Transverse colon (tissue), 4 donors: ENCODE measurements at regions not wholly inside any gene's neighbourhood (a gene's known extent, or its start where the extent isn't known, plus 50 kb on each side); places are given as distances from the start of the nearest gene placed in this dataset.

Experiments used
- DNase-seq: peaks from one replicate; pipeline ENCODE4 v3.0.0-alpha.2; 2019
- H3K27ac ChIP-seq, 4 donors: fragments of 200-600 bp; sonication (generic); 2 replicates each; pipeline ENCODE4 v1.5.1; 2016 to 2018; ENCODE audit warnings: inconsistent platforms in 4 of 4
- H3K27me3 ChIP-seq: fragments of 200-600 bp; sonication (generic); 2 replicates; pipeline ENCODE4 v1.5.1; 2017; ENCODE audit warnings: inconsistent platforms
- H3K36me3 ChIP-seq, 4 donors: fragments of 200-600 bp; sonication (generic); 2 replicates each; pipeline ENCODE4 v1.5.1; 2017 to 2019; ENCODE audit warnings: inconsistent platforms in 4 of 4
- H3K4me1 ChIP-seq, 4 donors: fragments of 200-600 bp; sonication (generic); 2 replicates each; pipeline ENCODE4 v1.5.1; 2017 to 2020; ENCODE audit warnings: inconsistent platforms in 4 of 4
- H3K4me3 ChIP-seq, 4 donors: fragments of 200-600 bp; sonication (generic); 1 replicate in 1 of 4; 2 replicates in 3 of 4; pipeline versions ENCODE4 v1.5.1 to v1.6.1; 2017 to 2019; ENCODE audit warnings: inconsistent platforms in 4 of 4
- H3K9me3 ChIP-seq, 2 donors: fragments of 200-600 bp; sonication (generic); 2 replicates each; pipeline ENCODE4 v1.5.1; 2017 to 2019; ENCODE audit warnings: inconsistent platforms in 2 of 2
- EP300 ChIP-seq: sonication (generic); formaldehyde crosslinking; IDR thresholded peaks from one replicate; pipeline ENCODE4 v1.6.1; 2017; ENCODE audit warnings: antibody characterized with exemption, low read depth
- POLR2A ChIP-seq: fragments of 450-650 bp; IDR thresholded peaks from one replicate; pipeline ENCODE4 v1.6.1; 2016; ENCODE audit warnings: antibody characterized with exemption, mild to moderate bottlenecking, moderate library complexity
- POLR2AphosphoS5 ChIP-seq, 3 donors: sonication (generic); formaldehyde crosslinking; IDR thresholded peaks; one replicate each; pipeline ENCODE4 v1.6.1; 2016; ENCODE audit warnings: antibody characterized with exemption in 3 of 3
- WGBS, 2 donors: methylation state at CpG; one replicate each; pipeline ENCODE4 v1.1.5; 2018; ENCODE audit warnings: low coverage in 1 of 2; 5-methylcytosine and 5-hydroxymethylcytosine counted together
- in situ Hi-C, 4 donors: fragments of 200-750 bp; cut with MboI; loops; one replicate each; pipeline versions ENCODE4 v1.15.0 to v1.15.1; 2017; ENCODE audit warnings: low sequenced_read_pairs in 3 of 4, low pct_ligation_motif_present in 1 of 4, low pct_unique_long_range_greater_than_20kb in 1 of 4
- intact Hi-C: fragments of 100-400 bp; cut with DNase I; formaldehyde crosslinking; loops from one replicate; pipeline ENCODE4 v1.15.1; 2023; ENCODE audit warnings: low total_unique reads
- TF ChIP-seq, protein P1 (sequence below), 5 experiments: fragments of 200-600 bp in 3 of 5; fragments of 450-650 bp in 2 of 5; sonication (generic) in 3 of 5; IDR thresholded peaks; 1 replicate in 2 of 5; 2 replicates in 3 of 5; pipeline ENCODE4 v1.5.1; 2016 to 2017; ENCODE audit warnings: antibody characterized with exemption in 5 of 5, inconsistent platforms in 3 of 5, mild to moderate bottlenecking in 2 of 5, moderate library complexity in 1 of 5

DNA sequence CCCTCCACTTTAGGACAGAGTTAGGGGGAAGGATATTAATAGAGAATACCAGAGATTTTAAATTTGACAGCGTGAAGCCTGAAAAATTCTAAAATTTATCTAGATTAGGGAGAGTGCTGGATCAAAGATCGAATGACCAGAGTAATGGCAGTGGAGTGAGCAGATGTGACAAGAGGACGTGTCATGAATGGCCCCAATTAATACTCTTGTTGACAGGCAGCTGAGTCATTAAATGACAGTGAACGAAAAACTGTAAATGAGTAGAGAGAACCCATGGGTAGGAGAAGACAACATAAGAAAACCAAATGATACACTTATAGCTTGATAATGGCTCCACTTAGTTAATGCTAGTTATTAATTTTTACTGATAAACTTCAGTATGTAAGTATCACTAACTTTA, 73.9 kb upstream of the PLEKHA5 start:
- no peak overlapping the region for H3K27ac ChIP-seq
- in situ Hi-C loops (no loop called here), intact Hi-C loops (no loop called here)
- no peaks in the 10 kb centered on the region for H3K9me3 ChIP-seq
- no peaks in the 10 kb centered on the region for H3K36me3 ChIP-seq
- 88 to 94% methylated on average over 4 of the region's 4 CpGs for WGBS, 2 donors
- H3K27me3 ChIP-seq, result no peaks in the 10 kb centered on the region
- no peak for DNase-seq
- H3K4me1 ChIP-seq, result no peaks in the 10 kb centered on the region
- TF ChIP-seq POLR2A (no peak), EP300 (no peak), POLR2AphosphoS5 (IDR thresholded peaks at IDR 0.05) (no peak)
- TF ChIP-seq, protein P1, sequence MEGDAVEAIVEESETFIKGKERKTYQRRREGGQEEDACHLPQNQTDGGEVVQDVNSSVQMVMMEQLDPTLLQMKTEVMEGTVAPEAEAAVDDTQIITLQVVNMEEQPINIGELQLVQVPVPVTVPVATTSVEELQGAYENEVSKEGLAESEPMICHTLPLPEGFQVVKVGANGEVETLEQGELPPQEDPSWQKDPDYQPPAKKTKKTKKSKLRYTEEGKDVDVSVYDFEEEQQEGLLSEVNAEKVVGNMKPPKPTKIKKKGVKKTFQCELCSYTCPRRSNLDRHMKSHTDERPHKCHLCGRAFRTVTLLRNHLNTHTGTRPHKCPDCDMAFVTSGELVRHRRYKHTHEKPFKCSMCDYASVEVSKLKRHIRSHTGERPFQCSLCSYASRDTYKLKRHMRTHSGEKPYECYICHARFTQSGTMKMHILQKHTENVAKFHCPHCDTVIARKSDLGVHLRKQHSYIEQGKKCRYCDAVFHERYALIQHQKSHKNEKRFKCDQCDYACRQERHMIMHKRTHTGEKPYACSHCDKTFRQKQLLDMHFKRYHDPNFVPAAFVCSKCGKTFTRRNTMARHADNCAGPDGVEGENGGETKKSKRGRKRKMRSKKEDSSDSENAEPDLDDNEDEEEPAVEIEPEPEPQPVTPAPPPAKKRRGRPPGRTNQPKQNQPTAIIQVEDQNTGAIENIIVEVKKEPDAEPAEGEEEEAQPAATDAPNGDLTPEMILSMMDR (IDR thresholded peaks at IDR 0.05), result no peak
- H3K4me3 ChIP-seq, result no peak overlapping the region

- Histone ChIP-seq H3K4me3 (no peak overlapping the region), H3K4me1 (no peaks in the 10 kb centered on the region), H3K27me3 (no peaks in the 10 kb centered on the region), H3K9me3 (no peaks in the 10 kb centered on the region), H3K36me3 (no peaks in the 10 kb centered on the region), H3K27ac (no peak overlapping the region)
- no peak for TF ChIP-seq POLR2AphosphoS5 (IDR thresholded peaks at IDR 0.05)
- TF ChIP-seq, protein P1 (IDR thresholded peaks at IDR 0.05), result no peak
- TF ChIP-seq EP300, result no peak
- TF ChIP-seq POLR2A, result no peak
- WGBS, 2 donors, result 69 to 71% methylated on average over 2 to 5 of the region's 5 CpGs
- intact Hi-C loops, result no loop called here
- in situ Hi-C loops, result no loop called here
- DNase-seq, result no peak
These were observed 71.1 kb upstream of the PLEKHA5 start for GRCh38 chr12:19058235-19059021.

- intact Hi-C loops, result no loop called here
- WGBS, 2 donors, result 42 to 56% methylated on average over 2 of the region's 2 CpGs
These were observed 64.8 kb upstream of the PLEKHA5 start for GRCh38 chr12:19064713-19065112.

GRCh38 chr12:19065223-19065622, 64.3 kb upstream of the PLEKHA5 start:
- no peaks in the 10 kb centered on the region for H3K36me3 ChIP-seq
- WGBS, 2 donors, result 66 to 83% methylated on average over 2 of the region's 2 CpGs
- H3K4me1 ChIP-seq, result no peaks in the 10 kb centered on the region
- no peaks in the 10 kb centered on the region for H3K27me3 ChIP-seq
- in situ Hi-C loops, result no loop called here
- H3K4me3 ChIP-seq, result no peak overlapping the region
- H3K9me3 ChIP-seq, result no peaks in the 10 kb centered on the region
- intact Hi-C loops, result no loop called here
- H3K27ac ChIP-seq, result no peak overlapping the region
- no peak for TF ChIP-seq EP300
- TF ChIP-seq, protein P1 (IDR thresholded peaks at IDR 0.05), result no peak
- no peak for TF ChIP-seq POLR2AphosphoS5 (IDR thresholded peaks at IDR 0.05)
- TF ChIP-seq POLR2A, result no peak
- DNase-seq, result no peak

More at GRCh38 chr12:19064713-19065112, 64.8 kb upstream of the PLEKHA5 start:
- H3K27me3 ChIP-seq, result no peaks in the 10 kb centered on the region
- DNase-seq, result no peak
- no peaks in the 10 kb centered on the region for H3K4me1 ChIP-seq
- no peak overlapping the region for H3K4me3 ChIP-seq
- no peak overlapping the region for H3K27ac ChIP-seq
- TF ChIP-seq POLR2AphosphoS5 (IDR thresholded peaks at IDR 0.05) (no peak), POLR2A (no peak), EP300 (no peak)
- TF ChIP-seq, protein P1 (IDR thresholded peaks at IDR 0.05), result no peak
- H3K36me3 ChIP-seq, result no peaks in the 10 kb centered on the region
- in situ Hi-C loops, result no loop called here
- H3K9me3 ChIP-seq, result no peaks in the 10 kb centered on the region
